ENCODE measurements at regions not wholly inside any gene's neighbourhood (a gene's known extent, or its start where the extent isn't known, plus 50 kb on each side); places are given as distances from the start of the nearest gene placed in this dataset.

- no peak for DNase-seq
Observed at GRCh38 chr9:28234133-28234893, 661.0 kb upstream of the C9orf72 start.

GRCh38 chr9:28234894-28235277 lies 661.6 kb upstream of the C9orf72 start:
- no peak for DNase-seq

- DNase-seq = no peak
Observed at GRCh38 chr9:28249424-28249823, 676.1 kb upstream of the C9orf72 start.

- DNase-seq = no peak
Observed at GRCh38 chr9:28255174-28255573, 681.9 kb upstream of the C9orf72 start.

- no peak for DNase-seq
Observed at GRCh38 chr9:28260330-28260729, 687.0 kb upstream of the C9orf72 start.

- DNase-seq = no peak
Observed at GRCh38 chr9:28264368-28264767, 691.1 kb upstream of the C9orf72 start.

GRCh38 chr9:28267351-28267750 lies 694.1 kb upstream of the C9orf72 start:
- DNase-seq = no peak

GRCh38 chr9:28270156-28270555 lies 696.9 kb upstream of the C9orf72 start:
- DNase-seq = no peak

GRCh38 chr9:28272127-28272526 lies 698.8 kb upstream of the C9orf72 start:
- no peak for DNase-seq

- DNase-seq = no peak
Observed at GRCh38 chr9:28287455-28287854, 714.2 kb upstream of the C9orf72 start.

GRCh38 chr9:28289746-28290145 lies 716.5 kb upstream of the C9orf72 start:
- no peak for DNase-seq

- no peak for DNase-seq
Observed at GRCh38 chr9:28293369-28294090, 720.2 kb upstream of the C9orf72 start.

GRCh38 chr9:28301281-28301680 lies 728.0 kb upstream of the C9orf72 start:
- DNase-seq = no peak

GRCh38 chr9:28317745-28318144 lies 744.5 kb upstream of the C9orf72 start:
- DNase-seq = no peak

- no peak for DNase-seq
Observed at GRCh38 chr9:28318515-28318914, 745.2 kb upstream of the C9orf72 start.

- DNase-seq = no peak
Observed at GRCh38 chr9:28319981-28320380, 746.7 kb upstream of the C9orf72 start.

GRCh38 chr9:28320616-28321015 lies 747.3 kb upstream of the C9orf72 start:
- DNase-seq = no peak

- DNase-seq = no peak
Observed at GRCh38 chr9:28329323-28329722, 756.0 kb upstream of the C9orf72 start.

GRCh38 chr9:28332648-28333047 lies 759.4 kb upstream of the C9orf72 start:
- no peak for DNase-seq

GRCh38 chr9:28341913-28342312 lies 768.6 kb upstream of the C9orf72 start:
- DNase-seq = no peak

GRCh38 chr9:28342815-28343338 lies 769.6 kb upstream of the C9orf72 start:
- no peak for DNase-seq

GRCh38 chr9:28363151-28363562 lies 789.9 kb upstream of the C9orf72 start:
- no peak for DNase-seq

GRCh38 chr9:28365020-28365640 lies 791.8 kb upstream of the C9orf72 start:
- DNase-seq = no peak

- DNase-seq = no peak
Observed at GRCh38 chr9:28365728-28366127, 792.4 kb upstream of the C9orf72 start.

Measured in right forelimb (tissue), 1 donor.